ENCODE measurements at regions not wholly inside any gene's neighbourhood (a gene's known extent, or its start where the extent isn't known, plus 50 kb on each side); places are given as distances from the start of the nearest gene placed in this dataset.

- no peak for TF ChIP-seq EGR1 (IDR thresholded peaks at IDR 0.05; ENCODE audit: borderline replicate concordance, low read depth, low read length)
- no peak for TF ChIP-seq RNF2 (IDR thresholded peaks at IDR 0.05; ENCODE audit: borderline replicate concordance, low read depth, low read length, missing control alignments, poor library complexity, severe bottlenecking)
- no peak for TF ChIP-seq CBX8 (IDR thresholded peaks at IDR 0.05; ENCODE audit: borderline replicate concordance, low read depth, low read length)
- TF ChIP-seq ASH2L (IDR thresholded peaks at IDR 0.05; ENCODE audit: low read length), result no peak
- no peak for TF ChIP-seq JUND (IDR thresholded peaks at IDR 0.05; ENCODE audit: low read length)
- no peak for TF ChIP-seq JUN (IDR thresholded peaks at IDR 0.05; ENCODE audit: low read depth, low read length)
- no peak for TF ChIP-seq SAP30 (IDR thresholded peaks at IDR 0.05; ENCODE audit: insufficient read depth, insufficient replicate concordance, low read length)
- TF ChIP-seq KDM4A (IDR thresholded peaks at IDR 0.05; ENCODE audit: low read depth, low read length, severe bottlenecking), result no peak
- TF ChIP-seq GTF2F1 (IDR thresholded peaks at IDR 0.05; ENCODE audit: borderline replicate concordance, low read depth, low read length), result no peak
Observed at GRCh38 chr9:90303655-90304054, 339.0 kb downstream of the DIRAS2 start (continued).

All from H1 (cell line).